HG03108 (cell line): ENCODE measurements at regions not wholly inside any gene's neighbourhood (a gene's known extent, or its start where the extent isn't known, plus 50 kb on each side); places are given as distances from the start of the nearest gene placed in this dataset.
"Not testable (repeated sequence)": the region's sequence is repeated elsewhere in the genome, so short reads cannot be mapped to it uniquely, and the experiment has no call there.

Source experiments
- ATAC-seq: cut with Tn5 transposase; IDR thresholded peaks from one replicate; pipeline ENCODE4 v1.9.1; 2021; ENCODE audit warnings: moderate library complexity; ENCODE audit not compliant: unreplicated experiment

- ATAC-seq, result peak; percentile 73
Measured at GRCh38 chr12:27133022-27133590, 50.7 kb upstream of the C12orf71 start.

DNA sequence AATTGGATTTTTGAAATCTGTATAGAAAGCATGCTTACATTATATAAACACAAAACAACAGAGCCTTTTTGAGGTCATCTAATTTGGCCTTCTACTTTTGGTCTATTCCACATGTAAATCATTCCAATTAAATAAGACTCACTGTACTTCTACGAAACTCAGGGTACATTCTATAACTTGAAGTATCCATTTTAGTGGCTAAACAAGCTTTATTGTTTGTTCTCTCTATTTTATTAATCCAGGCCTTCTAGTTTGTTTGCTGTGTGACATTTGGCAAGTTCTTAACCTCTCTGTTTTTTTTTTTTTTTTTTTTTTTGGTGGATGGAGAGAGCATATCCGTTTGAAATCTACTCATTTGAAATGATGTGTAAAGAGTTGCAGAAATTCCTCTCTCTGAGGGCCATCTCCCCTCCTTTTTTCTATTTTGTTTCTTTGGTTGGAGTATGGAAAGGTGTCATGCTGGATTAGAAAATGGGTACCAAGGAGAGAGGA, 58.1 kb upstream of the C12orf71 start:
- no peak for ATAC-seq

DNA sequence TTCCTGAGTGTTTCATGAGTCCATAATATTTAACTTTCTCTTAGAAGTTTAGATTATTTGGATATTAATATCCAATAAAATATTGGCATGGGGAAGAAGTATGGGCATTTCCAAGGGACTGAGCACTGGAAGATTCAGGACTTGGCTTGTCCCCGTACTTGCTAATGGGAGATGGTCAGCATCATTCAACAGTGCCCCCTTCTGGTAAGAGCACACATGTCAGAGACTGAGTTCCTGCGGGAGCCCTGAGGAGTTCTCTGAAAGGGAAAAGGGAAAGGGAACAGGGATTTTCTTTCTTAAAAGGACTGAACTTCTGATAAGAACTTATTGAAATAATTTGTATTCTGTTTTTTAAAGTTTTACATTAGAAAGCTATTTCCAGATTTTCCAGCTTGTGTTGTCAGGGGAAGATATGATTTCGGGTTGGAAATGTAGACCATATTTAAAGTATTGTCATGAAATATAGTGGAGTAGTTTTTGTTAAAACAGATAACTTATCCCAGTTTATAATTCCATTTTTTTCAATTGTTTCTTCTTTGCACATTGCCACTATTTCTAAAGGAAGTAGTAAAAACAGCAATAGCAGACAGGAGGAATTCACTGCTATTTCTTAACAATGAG, 59.8 kb upstream of the C12orf71 start:
- no peak for ATAC-seq

- ATAC-seq, result no peak
Measured at GRCh38 chr12:27143256-27144069, 61.1 kb upstream of the C12orf71 start.

DNA sequence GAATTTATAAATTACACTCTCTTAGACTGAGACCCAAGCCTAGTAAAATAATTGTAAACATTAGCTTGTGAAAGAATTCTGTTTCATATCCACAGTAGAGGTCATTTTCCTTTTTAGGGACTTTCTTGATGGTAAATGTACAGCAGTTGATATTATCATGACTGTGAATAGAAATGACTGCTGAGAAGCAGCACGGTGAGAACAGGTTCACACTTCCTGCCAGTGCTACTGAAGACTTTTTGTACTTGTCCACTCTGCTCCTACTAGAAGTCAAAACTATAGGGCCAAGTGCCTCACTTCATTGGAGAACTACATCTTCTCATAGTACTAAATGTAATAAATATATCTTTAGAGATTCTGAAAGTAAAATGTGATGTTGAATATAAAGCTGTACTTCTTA, 63.3 kb upstream of the C12orf71 start:
- peak; percentile 63 for ATAC-seq

- ATAC-seq, result no peak
Measured at GRCh38 chr12:27148373-27148772, 66.0 kb upstream of the C12orf71 start.

DNA sequence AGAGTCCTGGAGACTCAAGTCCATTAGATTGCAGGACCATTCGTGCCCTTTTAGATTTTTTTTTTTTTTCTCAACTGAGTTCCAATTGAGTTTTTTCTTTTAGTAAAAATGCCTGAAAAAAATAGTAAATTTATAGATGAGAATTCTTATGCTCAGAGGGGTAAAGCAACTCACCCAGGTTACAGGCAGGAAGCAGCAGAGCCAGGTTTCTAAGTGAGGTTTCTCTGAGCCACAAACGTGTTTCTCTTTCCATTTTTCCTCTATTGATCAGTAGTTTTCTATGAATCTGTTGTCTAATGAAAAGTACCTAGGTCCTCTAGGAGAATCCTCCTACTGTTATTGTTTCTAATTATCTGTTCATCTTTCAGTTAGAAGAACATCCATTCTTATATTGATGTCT, 66.4 kb upstream of the C12orf71 start:
- no peak for ATAC-seq

DNA sequence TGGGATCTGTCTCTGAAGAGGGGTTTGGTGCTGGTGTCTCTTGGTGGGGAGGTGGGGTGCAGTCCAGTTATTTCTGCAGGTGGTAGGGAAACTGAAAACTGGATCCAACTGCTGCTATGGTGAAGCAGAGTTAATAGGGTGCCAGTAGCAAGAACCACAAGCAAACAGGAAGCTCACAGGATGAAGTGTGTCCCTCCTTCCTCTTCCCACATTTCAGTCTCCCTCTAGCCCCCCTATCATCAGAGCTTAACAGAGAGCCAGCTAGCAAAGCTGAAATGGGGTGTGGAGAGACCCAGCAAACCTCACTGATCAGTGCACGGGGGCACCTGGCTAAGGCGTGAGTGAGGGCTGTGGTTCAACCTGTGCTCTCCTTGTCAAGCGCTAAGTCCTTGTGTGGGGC, 69.1 kb upstream of the C12orf71 start:
- no peak for ATAC-seq

DNA sequence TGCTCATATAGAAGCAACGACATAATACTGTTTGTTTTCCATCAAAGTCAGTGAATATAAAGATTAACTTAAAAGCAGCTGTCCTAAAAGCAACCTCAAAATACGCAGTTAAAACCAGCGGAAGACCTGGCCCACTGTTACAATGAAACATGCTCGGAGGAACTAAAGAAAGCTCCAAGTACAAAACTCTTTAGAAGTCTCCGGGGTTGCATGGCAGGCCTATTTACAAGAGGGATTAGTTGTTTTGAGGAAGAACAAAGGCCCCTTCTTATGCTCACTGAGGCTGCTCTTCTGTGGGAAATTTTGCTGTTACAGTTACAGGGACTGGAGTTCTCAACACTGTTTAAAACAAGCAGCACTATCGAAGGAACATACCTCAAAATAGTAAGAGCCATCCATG, 75.9 kb upstream of the C12orf71 start:
- ATAC-seq, result no peak

DNA sequence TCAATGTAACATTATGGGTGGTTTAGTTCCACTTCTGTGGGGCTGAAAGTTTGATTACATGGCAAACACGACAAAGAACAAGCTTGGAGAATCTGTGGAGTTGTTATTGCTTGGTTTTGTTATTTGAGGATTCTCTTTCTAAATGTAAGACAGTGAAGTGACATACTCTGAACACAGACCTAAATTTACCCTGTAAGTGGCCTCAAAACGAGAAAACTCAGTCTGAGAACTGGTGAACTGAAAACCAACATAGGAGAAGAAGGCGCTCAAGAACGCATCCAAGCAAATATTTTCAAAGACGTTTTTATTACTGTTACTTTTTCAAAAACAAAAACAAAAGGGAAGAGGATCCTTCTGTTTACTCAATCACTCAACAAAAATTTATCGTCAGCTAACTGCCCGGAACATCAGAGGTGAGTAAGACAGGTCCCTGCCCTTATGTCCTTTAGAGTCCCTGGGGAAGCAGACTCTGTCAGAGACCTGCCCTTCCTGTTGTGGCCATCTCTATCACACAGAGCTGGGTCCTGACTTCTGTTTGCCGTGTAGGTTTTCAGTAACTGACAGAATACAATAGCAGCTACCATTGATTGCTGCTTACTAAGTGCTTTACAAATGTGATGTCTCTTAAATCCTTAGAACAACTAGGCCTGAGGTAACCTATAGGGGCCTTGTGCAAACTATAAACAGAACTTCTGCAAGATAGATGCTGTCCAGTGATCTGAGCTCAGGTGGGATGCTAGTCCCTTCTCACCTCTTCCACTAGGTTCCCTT, 79.3 kb upstream of the C12orf71 start:
- ATAC-seq, result peak; percentile 76

DNA sequence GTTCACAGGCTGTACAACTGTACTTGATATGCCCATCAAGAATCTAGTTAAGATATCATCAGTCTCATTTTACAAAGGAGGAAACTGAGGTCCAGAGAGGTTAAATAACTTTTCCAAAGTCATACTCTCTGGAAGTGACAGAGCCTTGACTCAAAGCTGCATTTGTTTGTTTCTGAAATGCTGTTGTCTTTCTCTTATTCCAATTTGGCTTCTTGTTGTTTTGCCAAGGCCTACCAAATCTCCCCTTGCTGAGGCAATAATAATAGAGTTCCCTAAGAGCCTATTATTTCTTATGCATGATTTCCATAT, 79.8 kb upstream of the C12orf71 start:
- ATAC-seq, result no peak

- ATAC-seq, result no peak
Measured at GRCh38 chr12:27163048-27163715, 80.8 kb upstream of the C12orf71 start.

DNA sequence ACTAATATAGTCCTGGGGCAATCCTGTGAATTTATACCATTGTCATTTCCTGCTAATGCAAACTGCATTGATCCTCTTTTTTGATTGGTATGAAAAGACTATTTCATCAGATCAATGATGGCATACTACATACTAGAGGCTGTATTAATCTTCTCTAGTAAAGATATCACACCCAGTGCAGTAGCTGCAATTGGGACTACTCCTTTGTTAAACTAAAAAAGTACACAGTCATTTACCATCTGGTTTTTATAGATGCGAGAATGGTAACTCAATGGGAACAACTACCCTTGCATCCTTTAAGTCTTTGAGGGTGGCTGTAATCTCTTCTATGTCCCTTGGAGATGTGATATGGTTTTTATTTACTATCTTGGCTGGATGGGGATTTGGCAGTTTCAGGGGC, 80.2 kb upstream of the STK38L start:
- ATAC-seq, result no peak

GRCh38 chr12:27164330-27165040, 79.6 kb upstream of the STK38L start:
- no peak for ATAC-seq

DNA sequence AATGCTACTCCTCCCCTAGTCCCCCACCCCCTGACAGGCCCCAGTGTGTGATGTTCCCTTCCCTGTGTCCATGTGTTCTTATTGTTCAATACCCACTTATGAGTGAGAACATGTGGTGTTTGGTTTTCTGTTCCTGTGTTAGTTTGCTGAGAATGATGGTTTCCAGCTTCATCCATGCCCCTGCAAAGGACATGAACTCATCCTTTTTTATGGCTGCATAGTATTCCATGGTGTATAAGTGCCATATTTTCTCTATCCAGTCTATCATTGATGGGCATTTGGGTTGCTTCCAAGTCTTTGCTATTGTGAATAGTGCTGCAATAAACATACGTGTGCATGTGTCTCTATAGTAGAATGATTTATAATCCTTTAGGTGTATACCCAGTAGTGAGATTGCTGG, 78.1 kb upstream of the STK38L start:
- not testable (repeated sequence) for ATAC-seq

GRCh38 chr12:27171494-27171893, 72.6 kb upstream of the STK38L start:
- ATAC-seq, result not testable (repeated sequence)

- ATAC-seq, result no peak
Measured at GRCh38 chr12:27176765-27177164, 67.3 kb upstream of the STK38L start.

- no peak for ATAC-seq
Measured at GRCh38 chr12:27177706-27178105, 66.4 kb upstream of the STK38L start.

- no peak for ATAC-seq
Measured at GRCh38 chr12:27178255-27178654, 65.8 kb upstream of the STK38L start.

DNA sequence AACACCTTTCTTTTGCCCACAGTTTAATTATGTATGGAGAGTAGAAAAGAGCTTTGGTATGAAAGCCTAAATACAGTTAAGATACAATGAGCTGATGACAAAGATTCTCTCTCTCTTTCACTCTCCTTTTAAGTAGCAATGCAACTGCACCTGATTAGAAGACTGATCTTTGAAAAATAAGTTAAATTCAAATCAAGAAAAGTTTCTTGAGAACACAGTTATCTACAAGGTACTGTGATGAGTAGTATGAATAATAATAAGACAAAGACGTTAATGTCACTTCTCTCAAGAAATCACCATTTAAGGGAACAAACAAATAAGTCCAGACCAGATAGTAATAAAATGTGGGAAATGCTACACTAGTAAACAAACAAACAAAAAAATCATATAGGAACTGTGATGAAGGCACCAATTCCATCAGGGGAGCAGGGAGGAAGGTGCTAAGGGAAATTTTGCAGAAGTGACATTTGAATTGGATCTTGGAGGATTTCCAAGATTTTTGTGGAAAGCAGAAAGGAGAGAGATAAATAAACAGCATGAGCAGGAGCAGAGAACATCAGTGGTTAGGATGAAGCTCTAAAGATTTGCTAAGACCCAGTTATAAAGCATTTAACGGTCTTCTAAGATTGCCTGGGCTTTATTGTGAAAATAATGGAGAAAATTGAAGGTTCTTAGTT, 65.2 kb upstream of the STK38L start:
- ATAC-seq, result no peak
